ENCODE measurements at regions not wholly inside any gene's neighbourhood (a gene's known extent, or its start where the extent isn't known, plus 50 kb on each side); places are given as distances from the start of the nearest gene placed in this dataset.

DNA sequence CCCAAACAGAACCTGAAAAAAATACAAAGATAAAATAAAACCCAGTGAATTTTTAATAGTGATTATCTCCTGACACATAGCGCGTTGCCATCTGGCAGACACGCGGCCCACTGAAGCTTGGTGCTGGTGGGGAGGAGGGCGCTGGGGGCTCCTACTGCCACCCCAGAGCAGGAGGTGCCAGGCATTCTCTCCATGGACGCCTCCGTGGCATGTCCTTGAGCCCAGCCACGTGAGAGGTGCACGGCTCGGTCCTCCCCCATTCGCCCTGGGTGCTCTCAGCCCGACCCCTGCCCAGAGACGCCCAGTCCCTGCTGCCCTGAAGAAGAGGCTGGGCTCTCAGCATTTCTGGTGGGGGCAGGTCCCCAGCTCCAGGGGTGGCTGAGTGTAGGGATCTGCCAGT lies 142.2 kb upstream of the GSE1 start:
- TF ChIP-seq POLR2AphosphoS5 (IDR thresholded peaks at IDR 0.05): no peak
- TF ChIP-seq POLR2A (IDR thresholded peaks at IDR 0.05): no peak
- H3K27me3 ChIP-seq: no peaks in the 10 kb centered on the region
- no peak overlapping the region for H3K4me3 ChIP-seq
- WGBS: 82% methylated on average over 7 of the region's 13 CpGs
- H3K36me3 ChIP-seq: no peaks in the 10 kb centered on the region
- H3K27ac ChIP-seq: no peak overlapping the region
- no peak for DNase-seq (ENCODE audit: low spot score in 2 of 2)
- no peaks in the 10 kb centered on the region for H3K9me3 ChIP-seq
- peaks cover 44% of the 10 kb centered on the region for H3K4me1 ChIP-seq

DNA sequence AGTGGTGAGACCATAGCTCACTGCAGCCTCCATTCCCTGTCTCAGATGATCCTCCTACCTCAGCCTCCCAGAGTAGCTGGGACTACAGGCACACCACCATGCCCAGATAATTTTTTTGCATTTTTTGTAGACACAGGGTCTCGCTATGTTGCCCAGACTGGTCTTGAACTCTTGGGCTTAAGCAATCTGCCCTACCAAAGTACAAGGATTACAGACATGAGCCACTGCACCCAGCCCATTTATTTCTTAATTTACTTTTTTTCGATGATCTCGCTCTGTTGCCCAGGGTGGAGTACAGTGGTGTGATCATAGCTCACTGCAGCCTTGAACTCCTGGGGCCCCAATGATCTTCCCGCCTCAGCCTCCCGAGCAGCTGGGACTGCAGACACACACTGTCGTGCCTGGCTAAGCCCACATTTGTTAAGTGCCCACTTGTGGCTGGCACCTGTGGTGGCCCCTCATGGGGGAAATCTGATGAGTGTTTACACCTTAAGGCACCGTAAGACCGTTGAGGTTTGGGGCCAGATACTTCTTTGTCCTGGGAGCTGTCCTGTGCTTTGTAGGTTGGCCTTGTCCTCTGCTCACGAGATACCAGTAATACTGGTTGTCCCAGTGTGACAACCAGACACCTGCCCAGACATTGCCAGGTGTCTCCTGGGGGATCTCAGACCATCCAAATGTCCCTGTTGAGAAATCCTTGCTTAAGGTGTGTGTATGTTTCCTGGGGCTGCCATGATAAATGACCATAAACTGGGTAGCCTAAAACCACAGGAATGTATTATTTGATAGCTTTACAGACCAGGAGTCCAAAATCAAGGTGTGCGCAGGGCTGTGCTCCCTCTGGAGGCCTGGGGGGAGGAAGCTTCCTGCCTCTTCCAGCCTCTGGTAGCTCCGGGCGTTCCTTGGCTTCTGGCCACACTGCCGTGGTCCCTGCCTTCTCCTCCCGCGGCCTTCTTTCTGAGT lies 141.4 kb upstream of the GSE1 start:
- H3K9me3 ChIP-seq: no peaks in the 10 kb centered on the region
- no peak overlapping the region for H3K27ac ChIP-seq
- no peak for DNase-seq (ENCODE audit: low spot score in 2 of 2)
- H3K27me3 ChIP-seq: no peaks in the 10 kb centered on the region
- no peaks in the 10 kb centered on the region for H3K36me3 ChIP-seq
- no peak overlapping the region for H3K4me3 ChIP-seq
- 72% methylated on average over 14 of the region's 15 CpGs for WGBS
- TF ChIP-seq, protein P1, sequence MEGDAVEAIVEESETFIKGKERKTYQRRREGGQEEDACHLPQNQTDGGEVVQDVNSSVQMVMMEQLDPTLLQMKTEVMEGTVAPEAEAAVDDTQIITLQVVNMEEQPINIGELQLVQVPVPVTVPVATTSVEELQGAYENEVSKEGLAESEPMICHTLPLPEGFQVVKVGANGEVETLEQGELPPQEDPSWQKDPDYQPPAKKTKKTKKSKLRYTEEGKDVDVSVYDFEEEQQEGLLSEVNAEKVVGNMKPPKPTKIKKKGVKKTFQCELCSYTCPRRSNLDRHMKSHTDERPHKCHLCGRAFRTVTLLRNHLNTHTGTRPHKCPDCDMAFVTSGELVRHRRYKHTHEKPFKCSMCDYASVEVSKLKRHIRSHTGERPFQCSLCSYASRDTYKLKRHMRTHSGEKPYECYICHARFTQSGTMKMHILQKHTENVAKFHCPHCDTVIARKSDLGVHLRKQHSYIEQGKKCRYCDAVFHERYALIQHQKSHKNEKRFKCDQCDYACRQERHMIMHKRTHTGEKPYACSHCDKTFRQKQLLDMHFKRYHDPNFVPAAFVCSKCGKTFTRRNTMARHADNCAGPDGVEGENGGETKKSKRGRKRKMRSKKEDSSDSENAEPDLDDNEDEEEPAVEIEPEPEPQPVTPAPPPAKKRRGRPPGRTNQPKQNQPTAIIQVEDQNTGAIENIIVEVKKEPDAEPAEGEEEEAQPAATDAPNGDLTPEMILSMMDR (IDR thresholded peaks at IDR 0.05): no peak
- TF ChIP-seq POLR2AphosphoS5 (IDR thresholded peaks at IDR 0.05) (no peak), POLR2A (IDR thresholded peaks at IDR 0.05) (no peak), EP300 (IDR thresholded peaks at IDR 0.05) (no peak)
- peaks cover 38% of the 10 kb centered on the region for H3K4me1 ChIP-seq

DNA sequence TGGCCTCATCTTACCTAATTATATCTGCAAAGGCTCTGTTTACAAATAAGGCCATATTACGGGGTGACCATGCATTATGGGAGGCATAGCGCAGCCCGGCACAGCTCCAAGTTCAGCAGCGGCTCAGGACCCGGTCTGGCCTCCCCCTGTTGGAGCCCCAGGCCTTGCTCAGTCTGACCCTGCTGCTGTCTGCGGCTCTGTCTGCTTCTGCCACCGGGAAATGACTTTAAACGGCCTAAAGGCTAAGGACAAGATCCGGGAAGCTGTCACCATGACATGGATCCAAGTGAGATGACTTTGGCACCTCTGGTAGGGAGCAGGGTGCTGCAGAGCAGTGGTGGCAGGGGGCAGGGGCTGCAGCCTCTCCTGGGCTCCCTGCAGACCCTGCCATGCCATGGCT lies 140.6 kb upstream of the GSE1 start:
- no peaks in the 10 kb centered on the region for H3K36me3 ChIP-seq
- no peak overlapping the region for H3K27ac ChIP-seq
- DNase-seq (ENCODE audit: low spot score in 2 of 2): no peak
- no peaks in the 10 kb centered on the region for H3K9me3 ChIP-seq
- TF ChIP-seq EP300 (IDR thresholded peaks at IDR 0.05) (no peak), POLR2A (IDR thresholded peaks at IDR 0.05) (no peak), POLR2AphosphoS5 (IDR thresholded peaks at IDR 0.05) (no peak)
- TF ChIP-seq, protein P1 (IDR thresholded peaks at IDR 0.05): no peak
- H3K4me1 ChIP-seq: peaks cover 38% of the 10 kb centered on the region
- 78% methylated on average over 9 of the region's 9 CpGs for WGBS
- no peaks in the 10 kb centered on the region for H3K27me3 ChIP-seq
- no peak overlapping the region for H3K4me3 ChIP-seq

DNA sequence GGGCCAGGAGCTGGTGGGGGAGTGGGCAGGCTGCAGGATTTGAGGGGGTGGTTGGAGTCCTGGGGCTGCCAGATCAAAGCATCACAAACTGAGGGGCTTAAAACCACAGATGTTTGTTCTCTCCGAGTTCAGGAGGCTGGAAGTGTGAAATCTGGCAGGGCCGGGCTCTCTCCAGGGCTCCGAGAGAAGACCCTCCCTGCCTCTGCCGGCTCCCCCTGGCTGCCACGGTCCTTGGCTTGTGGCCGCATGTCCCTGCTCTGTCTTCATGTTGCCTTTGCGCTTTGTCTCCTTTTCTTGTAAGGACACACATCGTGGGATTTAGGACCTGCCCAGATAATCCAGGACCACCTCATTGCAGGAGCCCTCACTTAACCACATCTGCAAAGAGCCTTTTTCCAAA lies 139.8 kb upstream of the GSE1 start:
- TF ChIP-seq EP300 (IDR thresholded peaks at IDR 0.05): no peak
- peaks cover 38% of the 10 kb centered on the region for H3K4me1 ChIP-seq
- no peak for DNase-seq (ENCODE audit: low spot score in 2 of 2)
- no peaks in the 10 kb centered on the region for H3K27me3 ChIP-seq
- no peak overlapping the region for H3K27ac ChIP-seq
- no peak overlapping the region for H3K4me3 ChIP-seq
- WGBS: 88% methylated on average over 8 of the region's 8 CpGs
- no peaks in the 10 kb centered on the region for H3K9me3 ChIP-seq
- no peaks in the 10 kb centered on the region for H3K36me3 ChIP-seq

DNA sequence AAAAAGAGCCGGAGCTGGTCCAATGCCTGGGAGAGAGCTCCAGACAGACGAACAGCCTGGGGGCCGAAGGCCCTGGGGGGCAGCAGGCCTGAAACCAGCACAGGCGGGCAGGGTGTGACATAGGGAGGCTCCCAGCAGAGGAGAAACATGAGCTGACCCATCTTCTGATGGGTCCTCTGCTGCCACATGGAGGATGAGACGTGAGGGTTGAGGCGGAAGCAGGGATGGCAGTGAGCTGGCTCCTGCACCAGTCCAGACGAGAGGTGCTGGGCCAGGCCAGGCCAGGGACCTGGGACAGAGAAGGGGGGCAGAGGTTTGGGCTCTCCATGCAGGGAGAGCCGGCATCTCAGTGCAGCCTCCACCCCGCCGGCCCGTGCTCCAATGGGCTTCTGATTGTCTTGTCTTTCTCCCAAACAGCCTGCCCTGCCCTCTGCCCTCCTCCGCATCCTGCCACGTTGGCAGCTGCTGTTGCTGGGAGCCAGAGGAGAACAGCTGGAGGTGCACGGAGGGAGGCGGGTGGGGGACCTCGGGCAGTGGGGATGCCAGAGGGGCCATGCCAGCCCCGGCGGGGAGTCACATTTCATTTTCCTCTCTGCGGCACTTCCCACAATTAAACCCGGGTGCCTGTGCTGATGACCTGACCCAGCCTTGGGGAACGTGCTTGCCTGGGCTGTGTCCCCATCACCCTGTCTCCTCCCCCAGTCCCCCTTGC lies 139.1 kb upstream of the GSE1 start:
- WGBS: 33% methylated on average over 14 of the region's 21 CpGs
- no peaks in the 10 kb centered on the region for H3K27me3 ChIP-seq
- no peak for DNase-seq (ENCODE audit: low spot score in 2 of 2)
- H3K9me3 ChIP-seq: no peaks in the 10 kb centered on the region
- TF ChIP-seq EP300 (IDR thresholded peaks at IDR 0.05) (no peak), POLR2AphosphoS5 (IDR thresholded peaks at IDR 0.05) (no peak), POLR2A (IDR thresholded peaks at IDR 0.05) (no peak)
- TF ChIP-seq, protein P1 (IDR thresholded peaks at IDR 0.05): no peak
- H3K4me1 ChIP-seq: peaks cover 38% of the 10 kb centered on the region
- H3K36me3 ChIP-seq: no peaks in the 10 kb centered on the region
- H3K27ac ChIP-seq: no peak overlapping the region
- H3K4me3 ChIP-seq: no peak overlapping the region

DNA sequence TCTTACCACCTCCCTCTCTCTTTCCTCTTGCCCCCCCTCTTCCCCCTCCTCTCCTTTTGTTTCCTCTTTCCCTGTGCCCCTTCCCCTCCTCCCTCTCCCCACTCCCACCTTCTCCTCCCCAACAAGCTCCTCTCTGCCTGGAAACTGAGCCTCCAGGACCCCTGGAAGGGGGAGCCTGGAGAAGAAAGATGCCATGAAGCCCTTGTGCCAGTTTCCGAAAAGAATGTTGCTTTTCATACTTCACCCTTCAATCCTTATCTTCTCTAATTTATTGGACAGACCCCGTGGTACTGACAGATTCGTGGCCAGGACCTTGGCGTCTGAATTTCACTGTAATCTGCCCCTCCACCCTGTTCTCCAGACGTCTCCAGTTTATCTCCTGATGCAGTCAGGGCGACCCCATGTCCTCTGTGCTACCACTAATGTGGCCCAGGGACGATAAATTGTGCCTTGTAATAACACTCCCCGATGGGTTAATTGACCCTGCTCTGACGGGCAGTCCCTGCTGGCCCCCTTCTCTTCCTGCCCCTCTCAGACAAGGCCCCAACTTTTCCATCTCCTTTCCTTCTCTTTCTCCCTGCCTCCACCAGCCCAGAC lies 138.4 kb upstream of the GSE1 start:
- Histone ChIP-seq H3K27ac (no peak overlapping the region), H3K9me3 (no peaks in the 10 kb centered on the region), H3K4me3 (no peak overlapping the region), H3K27me3 (no peaks in the 10 kb centered on the region), H3K4me1 (peaks cover 38% of the 10 kb centered on the region), H3K36me3 (no peaks in the 10 kb centered on the region)
- no peak for DNase-seq (ENCODE audit: low spot score in 2 of 2)
- TF ChIP-seq, protein P1 (IDR thresholded peaks at IDR 0.05): no peak
- no peak for TF ChIP-seq EP300 (IDR thresholded peaks at IDR 0.05)
- no peak for TF ChIP-seq POLR2A (IDR thresholded peaks at IDR 0.05)
- no peak for TF ChIP-seq POLR2AphosphoS5 (IDR thresholded peaks at IDR 0.05)
- WGBS: 46% methylated on average over 9 of the region's 9 CpGs
